ENCODE measurements at regions not wholly inside any gene's neighbourhood (a gene's known extent, or its start where the extent isn't known, plus 50 kb on each side); places are given as distances from the start of the nearest gene placed in this dataset.

DNA sequence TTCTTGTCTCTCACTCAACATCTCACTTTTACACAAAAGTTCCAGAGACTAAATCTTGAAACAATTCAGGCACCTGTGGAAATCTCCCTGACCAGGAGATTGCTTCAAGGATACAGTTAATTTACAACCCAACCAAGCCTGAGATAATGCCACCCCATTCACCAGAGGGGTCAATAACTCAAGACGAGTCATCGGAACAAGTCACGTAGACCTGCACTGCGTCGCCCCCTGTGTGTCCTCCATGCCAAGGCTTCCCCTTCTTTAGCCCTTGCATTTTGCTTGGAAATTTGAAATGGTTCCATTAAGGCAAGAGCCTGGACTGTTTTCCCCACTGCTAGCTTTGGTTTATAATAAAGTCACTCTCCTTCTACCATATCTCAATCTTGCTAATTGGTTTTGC lies 129.0 kb upstream of the NEO1 start:
- no peak for DNase-seq (ENCODE audit: low read depth, low spot score)

DNA sequence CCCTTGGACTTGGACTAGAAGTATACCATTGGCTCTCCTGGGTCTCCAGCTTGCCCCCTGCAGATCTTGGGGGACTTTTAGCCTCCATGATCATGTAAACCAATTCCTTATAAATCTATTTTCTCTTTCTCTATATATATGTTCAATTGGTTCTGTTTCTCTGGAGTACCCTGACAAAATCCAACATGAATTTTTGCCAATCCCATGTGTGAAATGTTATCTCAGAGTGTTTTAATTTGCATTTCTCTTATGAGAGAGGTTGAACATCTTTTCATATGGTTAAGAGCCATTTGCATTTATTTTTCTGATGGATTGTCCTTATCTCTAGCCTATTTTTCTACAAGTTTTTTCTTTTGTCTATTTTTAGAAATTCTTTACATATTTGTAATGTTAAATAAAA lies 131.7 kb upstream of the NEO1 start:
- DNase-seq (ENCODE audit: low read depth, low spot score): no peak

DNA sequence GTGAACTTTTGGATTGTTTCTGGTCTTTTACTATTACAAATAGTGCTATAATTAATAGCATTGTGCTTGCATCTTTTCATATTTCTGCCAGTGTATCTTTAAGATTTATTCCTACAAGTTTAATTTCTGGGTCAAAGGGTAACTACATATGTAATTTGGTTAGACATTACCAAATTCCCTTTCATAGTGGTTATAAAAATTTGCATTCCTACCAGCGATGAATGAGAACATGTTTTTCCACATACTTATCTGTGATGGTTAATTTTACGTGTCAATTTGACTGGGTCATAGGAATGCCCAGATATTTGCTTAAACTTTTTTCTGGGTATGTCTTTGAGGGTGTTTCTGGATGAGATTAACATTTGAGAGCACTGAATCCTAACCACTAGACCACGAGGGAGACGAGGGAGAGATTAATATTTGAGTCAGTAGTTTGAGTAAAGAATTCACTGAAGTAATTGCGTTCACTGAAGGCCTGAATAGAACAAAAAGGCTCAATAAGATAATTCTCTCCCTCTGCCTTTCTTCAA lies 132.3 kb upstream of the NEO1 start:
- DNase-seq (ENCODE audit: low read depth, low spot score): no peak

DNA sequence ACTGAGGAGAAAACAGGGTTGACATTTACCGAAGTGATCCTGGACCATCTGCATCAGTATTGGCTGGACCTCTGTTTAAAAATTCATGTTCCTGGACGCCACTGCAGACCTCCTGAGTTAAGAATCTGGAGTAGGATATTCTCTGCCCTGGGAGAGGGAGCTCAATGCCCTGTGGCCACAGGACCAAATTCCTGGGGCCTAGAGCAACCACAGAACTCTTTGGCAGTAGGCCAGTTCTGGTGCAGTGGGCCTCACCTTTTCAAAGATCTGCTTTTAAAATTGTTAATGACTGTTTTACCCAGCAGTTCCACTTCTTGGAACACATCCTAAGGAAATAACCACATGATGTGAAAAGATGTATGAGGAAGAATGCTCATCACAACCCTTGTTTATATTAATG lies 133.3 kb upstream of the ADPGK start:
- peak; percentile 59 for DNase-seq (ENCODE audit: low read depth, low spot score)

DNA sequence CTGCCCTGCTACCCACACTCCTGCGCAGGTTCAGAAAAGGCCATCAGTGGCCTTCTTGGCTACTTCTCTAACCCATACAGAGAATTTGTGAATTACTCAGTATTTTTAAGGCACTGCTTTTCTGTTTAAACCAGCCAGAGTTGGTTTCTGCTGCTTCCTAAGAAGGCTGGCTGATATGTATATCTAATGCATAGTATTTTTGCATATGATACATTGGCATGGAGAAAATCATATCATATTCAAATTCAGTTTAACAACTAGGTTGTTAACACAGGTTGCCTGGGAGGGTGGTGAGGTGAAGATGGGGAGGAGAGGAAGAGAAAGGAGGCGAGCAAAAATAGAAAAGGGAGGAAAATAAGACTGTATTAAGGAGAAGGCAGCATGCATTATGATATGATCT lies 132.8 kb upstream of the ADPGK start:
- DNase-seq (ENCODE audit: low read depth, low spot score): no peak

DNA sequence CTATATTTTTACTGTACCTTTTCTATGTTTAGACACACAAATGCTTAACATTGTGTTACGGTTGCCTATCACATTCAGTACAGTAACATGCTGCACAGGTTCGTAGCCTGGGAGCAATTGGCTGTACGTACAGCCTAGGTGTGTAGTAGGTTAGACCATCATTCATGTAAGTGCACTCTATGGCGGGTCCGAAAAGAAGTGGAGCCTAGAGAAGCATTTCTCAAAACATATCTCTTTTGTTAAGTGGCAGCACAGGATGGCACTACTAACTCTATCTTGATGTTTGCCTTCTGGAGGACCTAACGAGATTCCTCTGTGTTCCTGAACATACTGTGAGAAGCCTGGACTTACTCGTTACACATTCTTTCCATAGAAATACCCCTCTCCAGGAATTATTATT lies 132.3 kb upstream of the ADPGK start:
- no peak for DNase-seq (ENCODE audit: low read depth, low spot score)

DNA sequence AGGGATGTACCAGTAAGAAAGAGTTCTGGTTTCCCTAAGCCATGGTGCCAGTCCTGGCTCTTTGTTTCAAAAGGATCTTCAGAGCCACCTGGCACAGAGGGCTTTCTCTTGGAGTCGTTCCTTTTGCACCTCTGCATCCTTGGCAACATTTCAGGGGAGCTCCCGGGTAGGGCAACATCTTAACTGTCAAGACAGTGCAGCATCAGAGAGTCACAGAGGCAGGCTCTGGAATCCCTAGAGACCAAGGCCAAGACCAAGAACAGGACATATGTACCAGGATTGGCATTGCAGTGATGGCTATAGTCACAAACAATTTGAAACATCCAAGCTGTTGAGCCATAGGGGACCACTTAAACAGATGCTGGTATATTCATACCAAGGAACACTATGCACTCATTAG lies 129.4 kb upstream of the ADPGK start:
- DNase-seq (ENCODE audit: low read depth, low spot score): no peak

DNA sequence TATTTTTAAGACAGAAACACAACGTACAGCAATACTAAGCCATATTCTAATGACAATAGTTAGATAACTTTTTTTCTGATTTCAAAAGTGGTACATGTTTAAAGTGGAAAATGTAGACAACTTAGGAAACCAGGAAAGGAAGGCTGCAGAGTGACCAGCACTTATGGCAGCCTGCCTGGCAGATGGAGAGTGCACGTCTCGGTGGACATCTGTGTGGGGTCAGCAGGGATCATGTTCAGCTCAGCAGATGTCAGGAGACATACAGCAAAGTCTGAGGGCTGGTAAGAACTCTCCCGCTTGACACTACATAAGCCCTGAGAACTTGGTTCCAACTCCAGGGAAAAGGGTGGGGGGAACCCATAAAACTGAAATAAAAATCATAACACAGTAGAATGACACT lies 128.6 kb upstream of the ADPGK start:
- DNase-seq (ENCODE audit: low read depth, low spot score): no peak

DNA sequence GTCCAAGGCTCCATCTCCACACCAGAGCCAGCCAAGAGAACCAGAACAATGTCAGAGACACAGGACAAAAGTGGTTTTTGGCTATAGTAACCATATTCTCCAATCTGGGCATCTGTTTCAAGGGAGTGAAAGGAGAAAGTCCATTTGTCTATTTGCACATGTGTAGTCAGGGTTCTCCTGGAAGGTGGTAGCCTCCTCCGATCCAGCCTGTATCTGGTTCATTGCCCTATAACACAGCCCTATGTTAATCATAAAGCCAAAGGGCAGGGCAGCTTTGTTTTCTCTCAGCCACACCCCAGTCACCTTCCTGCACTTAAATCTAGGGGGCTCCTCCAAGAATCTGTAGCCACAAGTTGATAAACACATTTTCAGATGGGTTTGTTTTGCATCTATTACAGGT lies 128.1 kb upstream of the ADPGK start:
- DNase-seq (ENCODE audit: low read depth, low spot score): no peak

DNA sequence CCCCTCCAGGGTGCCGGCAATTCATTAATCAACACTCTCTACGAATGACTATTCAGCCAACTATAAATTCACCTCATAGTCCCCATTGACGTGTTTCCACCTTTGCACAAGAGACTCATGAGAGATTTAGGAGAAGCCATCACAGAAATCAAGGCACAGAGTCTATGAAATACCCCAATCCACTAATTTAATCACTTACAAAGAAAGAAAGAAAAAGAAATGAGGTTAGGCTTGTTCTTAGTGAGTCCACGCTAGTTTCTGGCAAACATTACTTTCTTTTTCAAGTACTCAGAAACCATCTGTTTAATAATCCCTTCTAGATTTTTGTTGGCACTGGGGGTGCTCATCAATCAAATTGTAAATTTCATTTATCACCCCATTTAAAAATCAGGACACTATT lies 125.2 kb upstream of the ADPGK start:
- DNase-seq (ENCODE audit: low read depth, low spot score): no peak

DNA sequence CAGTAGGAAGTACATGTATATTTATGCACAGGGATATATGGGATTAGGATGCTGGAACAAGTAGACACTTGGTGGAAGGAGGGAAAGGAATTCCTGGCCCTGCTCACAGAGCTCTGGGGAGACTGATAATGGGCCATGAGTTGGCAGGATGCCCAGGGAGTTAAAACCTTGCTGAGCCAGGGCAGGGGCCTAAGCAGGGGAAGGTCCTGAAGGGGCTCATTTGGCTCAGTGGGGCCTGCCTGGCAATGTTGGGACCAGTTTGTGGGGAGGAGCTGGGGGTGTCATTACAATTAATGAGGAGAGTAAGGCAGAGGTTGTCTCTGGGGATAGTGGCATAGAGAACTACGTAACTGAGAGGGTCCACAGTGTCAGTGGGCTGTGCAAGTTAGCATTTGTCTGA lies 124.2 kb upstream of the ADPGK start:
- no peak for DNase-seq (ENCODE audit: low read depth, low spot score)

DNA sequence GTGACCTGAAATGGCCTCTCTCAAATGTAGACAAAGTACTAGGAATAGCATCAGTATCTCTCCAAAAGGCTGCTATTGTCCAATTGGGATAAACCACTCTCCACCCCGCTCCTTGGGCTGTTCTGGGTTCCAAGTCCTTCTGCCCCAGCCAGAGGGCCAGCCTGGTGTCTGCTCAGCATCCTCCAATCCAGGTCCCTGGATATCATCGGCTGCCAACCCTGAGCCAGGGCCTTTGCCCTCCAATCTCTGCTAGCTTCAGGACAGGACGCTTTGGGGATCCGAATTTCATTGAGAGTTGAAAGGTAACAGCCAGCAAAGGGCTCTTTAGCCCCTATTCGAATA lies 119.3 kb upstream of the ADPGK start:
- DNase-seq (ENCODE audit: low read depth, low spot score): no peak

DNA sequence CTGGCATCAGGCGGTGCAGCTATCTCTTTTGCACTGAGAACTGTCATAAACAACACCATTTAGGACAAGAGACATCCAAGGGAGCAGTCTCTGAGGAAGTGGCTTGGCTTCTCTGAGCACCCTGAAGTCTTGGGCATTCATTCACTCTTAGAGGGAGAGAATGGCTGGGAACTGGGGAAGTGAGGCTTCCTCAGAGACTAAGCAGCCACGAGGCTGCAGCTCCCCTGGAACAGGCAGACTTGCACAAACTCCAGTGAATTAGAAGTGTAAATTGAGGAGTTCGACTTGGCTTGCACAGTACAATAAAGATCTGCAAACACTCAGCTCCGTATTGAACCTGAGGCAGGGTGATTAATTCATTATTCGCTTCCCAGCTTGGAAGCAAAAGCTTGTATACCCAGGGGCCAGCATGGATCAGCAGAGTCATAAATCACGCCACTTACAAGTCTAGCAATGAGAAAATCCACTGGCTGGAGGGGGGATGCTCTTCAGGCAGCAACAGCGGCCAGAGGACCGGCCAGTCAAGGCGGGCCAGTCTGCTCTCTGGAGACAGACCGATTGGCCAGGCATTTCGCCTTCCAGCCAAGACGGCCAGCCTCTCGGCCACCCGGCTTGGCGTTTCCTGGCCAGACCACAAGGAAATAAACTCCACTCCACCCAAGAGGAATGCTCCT lies 118.8 kb upstream of the ADPGK start:
- DNase-seq (ENCODE audit: low read depth, low spot score): no peak

DNA sequence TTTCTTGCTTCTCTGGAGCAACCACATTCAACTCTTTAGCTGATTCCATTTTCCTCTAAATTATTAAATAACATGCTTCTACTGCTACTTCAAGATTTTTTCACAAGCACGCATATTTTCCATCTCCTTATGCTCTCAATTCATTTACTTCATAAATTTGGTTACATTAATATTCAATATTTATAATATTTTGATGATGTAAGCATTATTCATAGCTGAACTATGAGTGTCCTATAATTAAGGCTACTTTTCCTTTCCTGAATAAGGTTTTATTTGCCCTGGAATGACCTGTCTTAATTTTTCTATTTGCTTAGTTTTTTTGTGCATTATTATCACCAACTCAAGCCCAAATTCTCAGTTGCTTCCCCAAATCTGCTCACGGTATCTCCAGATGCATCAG lies 109.4 kb upstream of the ADPGK start:
- no peak for DNase-seq (ENCODE audit: low read depth, low spot score)

DNA sequence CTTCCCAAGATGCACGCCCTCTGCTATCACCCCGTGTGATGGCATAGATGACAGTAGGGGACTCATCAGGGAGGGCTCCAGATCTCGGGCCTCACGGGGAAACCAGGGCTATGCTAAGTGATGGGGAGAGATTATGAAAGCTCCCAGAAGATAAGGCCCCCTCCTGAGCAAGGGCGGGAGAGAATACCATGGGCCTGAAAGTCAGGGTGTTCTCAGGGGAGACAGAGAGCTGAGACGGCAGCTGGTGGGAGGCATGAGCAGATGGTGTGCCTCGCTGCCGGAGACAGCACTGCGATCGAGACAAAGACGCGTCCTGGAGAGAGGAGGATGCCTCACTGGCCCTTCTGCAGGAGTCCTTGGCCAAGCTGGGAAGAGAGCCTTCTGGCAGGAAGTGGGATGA lies 106.5 kb upstream of the ADPGK start:
- no peak for DNase-seq (ENCODE audit: low read depth, low spot score)

DNA sequence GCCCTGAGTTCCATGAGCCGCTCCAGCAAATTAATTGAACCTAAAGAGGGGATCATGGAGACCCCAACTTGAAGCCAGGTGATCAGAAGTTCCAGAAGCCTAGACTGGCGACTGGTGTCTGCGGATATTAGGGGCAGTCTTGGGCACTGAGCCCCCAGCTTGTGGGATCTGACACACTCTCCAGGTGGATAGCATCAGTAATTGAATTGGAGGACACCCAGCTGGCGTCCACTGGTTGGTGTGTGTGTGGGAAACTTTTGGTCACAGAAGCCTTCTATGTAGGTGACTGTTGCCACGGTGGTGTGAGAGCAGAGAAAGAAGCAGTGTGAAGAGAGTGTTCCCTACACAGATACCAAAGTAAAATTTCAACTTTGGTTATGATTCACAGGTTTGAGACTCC lies 106.0 kb upstream of the ADPGK start:
- DNase-seq (ENCODE audit: low read depth, low spot score): no peak

DNA sequence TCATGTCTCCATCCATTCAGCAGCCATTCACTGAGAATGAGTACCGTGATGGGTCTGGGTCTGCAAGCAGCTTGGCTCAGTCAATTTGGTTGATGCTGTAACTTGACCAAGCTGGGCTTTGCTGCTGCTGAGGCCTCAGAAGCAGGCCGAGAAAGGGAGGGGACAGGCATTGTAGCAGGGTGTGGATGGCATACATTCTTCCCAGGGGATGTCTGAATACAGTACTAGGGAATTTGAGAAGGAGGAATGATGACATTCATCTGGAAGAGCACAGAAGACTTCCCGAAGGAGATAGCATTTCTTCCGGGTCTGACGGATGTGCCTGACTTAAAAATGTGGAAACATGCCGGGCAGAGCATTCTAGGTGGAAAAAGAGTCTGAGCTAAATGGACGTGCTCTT lies 105.3 kb upstream of the ADPGK start:
- no peak for DNase-seq (ENCODE audit: low read depth, low spot score)

DNA sequence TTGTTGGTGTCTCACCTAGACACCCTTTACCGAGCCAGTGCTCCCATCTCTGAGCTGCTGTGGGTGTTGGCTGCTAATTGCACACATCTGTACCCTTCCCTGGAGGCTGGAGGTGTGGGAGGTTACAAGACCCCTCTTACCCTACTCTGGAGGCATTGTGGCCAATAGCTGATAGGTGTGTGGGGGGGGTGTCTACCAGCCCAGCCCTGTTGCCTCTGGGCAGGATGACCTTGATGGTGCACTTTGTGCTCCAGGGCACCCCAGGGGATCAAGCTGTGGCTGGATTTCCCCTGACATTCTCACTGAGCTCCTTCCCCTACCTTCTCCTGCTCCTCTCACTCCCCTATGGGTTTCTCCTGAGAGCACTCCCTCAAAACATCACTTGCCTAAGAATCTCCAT lies 104.7 kb upstream of the ADPGK start:
- DNase-seq (ENCODE audit: low read depth, low spot score): no peak

DNA sequence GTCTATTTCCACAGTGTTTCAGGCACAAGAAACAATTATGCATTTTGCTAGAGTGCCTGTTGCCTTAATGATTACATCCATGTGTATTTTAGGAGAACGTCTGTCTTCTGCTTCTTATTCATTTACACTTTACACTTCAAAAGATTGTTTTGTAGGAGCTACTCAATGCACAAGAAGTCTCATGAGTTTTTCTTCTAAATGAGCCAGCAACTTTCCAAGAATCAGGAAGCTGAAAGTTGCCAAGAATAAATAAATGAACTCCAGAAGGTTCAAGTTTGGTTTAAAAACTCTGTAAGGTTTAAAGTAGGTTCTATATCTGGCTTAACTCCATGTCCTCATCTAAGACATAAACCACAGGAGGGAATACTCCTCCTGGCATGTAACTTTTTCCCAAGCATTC lies 103.8 kb upstream of the ADPGK start:
- DNase-seq (ENCODE audit: low read depth, low spot score): no peak

DNA sequence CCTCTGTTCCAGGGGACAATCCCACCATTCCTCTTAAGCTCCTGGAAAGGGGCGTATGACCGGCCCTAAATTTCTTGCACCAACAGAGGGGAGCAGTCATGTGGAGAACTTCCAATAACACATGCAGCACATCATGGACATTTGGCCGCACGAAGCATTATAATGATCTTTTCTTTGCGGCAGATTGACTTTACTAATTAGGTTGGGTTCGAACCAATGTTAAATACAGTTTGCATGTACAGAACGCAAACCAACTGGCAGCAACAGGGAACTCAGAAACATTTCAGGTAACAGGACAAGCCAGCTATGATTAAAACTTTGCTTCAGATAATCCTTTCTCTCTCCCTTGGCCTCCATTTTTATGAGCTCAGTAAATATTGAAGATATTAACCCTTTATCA lies 100.8 kb upstream of the ADPGK start:
- DNase-seq (ENCODE audit: low read depth, low spot score): no peak

DNA sequence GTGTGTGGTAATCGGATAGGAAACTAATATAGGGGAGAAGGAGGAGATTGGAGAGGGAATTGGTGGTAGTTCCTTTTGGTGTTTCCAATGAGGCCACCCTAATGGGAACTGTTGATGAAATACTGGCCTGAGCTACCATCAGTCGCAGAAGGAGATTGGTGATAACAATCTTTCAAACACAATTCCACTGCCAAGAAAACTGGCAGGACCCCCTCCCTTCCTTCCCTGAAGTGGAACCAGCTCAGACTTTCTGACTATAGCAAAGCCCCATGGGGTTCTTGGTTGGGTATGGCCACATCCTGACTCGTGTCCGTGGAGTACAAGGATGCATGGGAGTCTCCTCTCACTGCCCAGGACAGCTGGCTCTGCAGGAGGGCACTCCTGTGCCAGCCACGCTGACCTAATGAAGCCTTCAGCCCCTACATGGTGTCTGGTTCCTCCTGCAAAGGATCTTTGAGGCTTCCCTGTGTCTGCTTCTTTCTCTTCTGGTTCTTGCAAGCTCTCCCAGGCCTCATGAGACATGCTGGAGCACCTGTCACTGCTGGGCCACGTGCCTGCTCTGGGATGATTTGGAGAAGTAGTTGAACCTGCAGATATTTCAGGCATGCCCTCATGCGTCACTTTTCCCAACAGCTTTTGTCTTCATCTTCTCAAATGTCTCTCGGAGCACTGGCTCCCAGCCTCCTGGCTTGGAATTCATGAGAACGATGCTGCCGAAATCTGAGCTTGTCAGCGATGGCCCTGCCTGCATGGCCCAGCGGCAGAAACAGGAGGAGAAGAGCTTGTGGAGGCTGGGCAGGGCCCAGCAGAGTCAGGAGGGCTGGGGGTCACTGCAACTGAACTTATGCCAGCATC lies 90.0 kb upstream of the ADPGK start:
- DNase-seq (ENCODE audit: low read depth, low spot score): no peak

DNA sequence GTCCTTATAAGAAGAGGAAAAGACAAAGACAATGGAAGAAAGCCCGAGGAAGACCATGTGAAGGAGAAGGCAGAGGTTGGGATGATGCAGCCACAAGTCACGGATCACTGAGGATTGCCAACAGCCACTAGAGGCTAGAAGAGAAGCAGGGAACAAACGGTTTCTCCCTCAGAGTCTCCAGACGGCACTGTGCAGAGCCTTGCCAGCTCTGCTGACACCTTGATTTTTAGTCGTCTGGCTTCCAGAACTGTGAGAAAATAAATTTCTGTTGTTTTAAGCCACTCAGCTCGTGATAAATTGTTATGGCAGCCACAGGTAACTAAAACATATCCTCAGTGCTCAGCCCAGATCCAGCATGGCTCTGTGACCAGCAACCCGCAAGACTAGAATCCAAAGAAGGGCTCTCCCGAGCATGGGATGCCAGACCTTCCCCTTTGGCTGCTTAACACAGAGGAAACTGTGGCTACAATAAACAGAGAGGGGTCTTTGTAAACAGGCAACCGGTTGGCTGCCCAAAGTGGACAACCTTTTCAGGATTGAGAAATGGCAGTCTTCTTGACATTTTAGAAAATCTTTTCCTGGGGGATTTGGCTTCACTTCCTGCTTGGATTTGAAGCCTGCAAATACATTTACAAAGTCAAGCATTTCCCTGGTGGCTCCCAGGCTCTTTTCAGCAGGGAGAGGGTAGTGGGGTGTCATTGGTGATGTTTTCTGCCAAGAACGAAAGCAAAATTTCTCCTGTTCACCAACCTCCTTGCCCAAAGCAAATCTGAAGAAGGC lies 88.7 kb upstream of the ADPGK start:
- no peak for DNase-seq (ENCODE audit: low read depth, low spot score)

Measured in smooth muscle cell of the brain vasculature (primary cell).